ENCODE measurements at regions not wholly inside any gene's neighbourhood (a gene's known extent, or its start where the extent isn't known, plus 50 kb on each side); places are given as distances from the start of the nearest gene placed in this dataset.

- TF ChIP-seq POLR2AphosphoS5 (IDR thresholded peaks at IDR 0.05; ENCODE audit: low read depth, low read length): no peak
- TF ChIP-seq TAF1 (IDR thresholded peaks at IDR 0.05; ENCODE audit: low read depth, low read length): no peak
- no peak for TF ChIP-seq POLR2A (IDR thresholded peaks at IDR 0.05; ENCODE audit: low read depth, low read length)
- no peak for TF ChIP-seq PAX5 (IDR thresholded peaks at IDR 0.05; ENCODE audit: insufficient read depth, low read length, severe bottlenecking)
- TF ChIP-seq POU2F2 (IDR thresholded peaks at IDR 0.05; ENCODE audit: low read depth, low read length): no peak
- TF ChIP-seq SPI1 (IDR thresholded peaks at IDR 0.05; ENCODE audit: low read depth, low read length): no peak
Observed at GRCh38 chr9:111161015-111161415, 122.7 kb upstream of the LPAR1 start.

Data from GM12891 (cell line).